GM23338 (cell line): ENCODE measurements at regions not wholly inside any gene's neighbourhood (a gene's known extent, or its start where the extent isn't known, plus 50 kb on each side); places are given as distances from the start of the nearest gene placed in this dataset.

Source experiments
- CREB1 ChIP-seq: fragments of 250-450 bp; sonication (Bioruptor Pico); IDR thresholded peaks from 2 replicates; pipeline ENCODE4 v1.5.0; 2020; ENCODE audit warnings: low read depth, mild to moderate bottlenecking, moderate library complexity
- EZH2 ChIP-seq: fragments of 200-600 bp; sonication (generic); IDR thresholded peaks from one replicate; pipeline ENCODE4 v1.8.0; 2017; ENCODE audit warnings: antibody characterized with exemption, mild to moderate bottlenecking, low read depth; ENCODE audit not compliant: unreplicated experiment
- EZH2phosphoT487 ChIP-seq: fragments of 200-600 bp; sonication (generic); IDR thresholded peaks from one replicate; pipeline ENCODE4 v1.8.1; 2018; ENCODE audit warnings: antibody characterized with exemption; ENCODE audit not compliant: unreplicated experiment
- JUNB ChIP-seq: IDR thresholded peaks from one replicate; pipeline ENCODE4 v1.6.1; 2016; ENCODE audit warnings: antibody characterized with exemption; ENCODE audit not compliant: unreplicated experiment
- POLR2AphosphoS5 ChIP-seq: IDR thresholded peaks from 2 replicates; pipeline ENCODE4 v1.6.1; 2016; ENCODE audit warnings: antibody characterized with exemption, low read depth
- STAT1 ChIP-seq: IDR thresholded peaks from one replicate; pipeline ENCODE4 v1.6.1; 2016; ENCODE audit warnings: antibody characterized with exemption; ENCODE audit not compliant: unreplicated experiment
- ZNF114 ChIP-seq: fragments of 250-450 bp; sonication (Bioruptor Pico); IDR thresholded peaks from 2 replicates; pipeline ENCODE4 v1.5.0; 2020; ENCODE audit warnings: mild to moderate bottlenecking, moderate library complexity
- ZNF331 ChIP-seq: fragments of 250-450 bp; sonication (Bioruptor Pico); IDR thresholded peaks from 2 replicates; pipeline ENCODE4 v1.5.0; 2020; ENCODE audit warnings: low read depth, mild to moderate bottlenecking, moderate library complexity
- TF ChIP-seq, protein P1 (sequence below), 2 experiments: fragments of 200-600 bp in 1 of 2; sonication (generic) in 1 of 2; conservative IDR thresholded peaks; 2 replicates each; pipeline versions ENCODE4 v1.5.1 to v1.6.1; 2016 to 2017; ENCODE audit warnings: antibody characterized with exemption in 2 of 2, low read depth in 2 of 2, mild to moderate bottlenecking in 2 of 2, moderate library complexity in 1 of 2
- TF ChIP-seq, protein P2 (sequence below): fragments of 250-450 bp; sonication (Bioruptor Pico); IDR thresholded peaks from 2 replicates; pipeline ENCODE4 v1.5.0; 2020; ENCODE audit warnings: mild to moderate bottlenecking, moderate library complexity
- TF ChIP-seq, protein P3 (sequence below): IDR thresholded peaks from one replicate; pipeline ENCODE4 v1.6.1; 2018; ENCODE audit warnings: antibody characterized with exemption; ENCODE audit not compliant: unreplicated experiment
- TF ChIP-seq, protein P4 (sequence below): IDR thresholded peaks from 2 replicates; pipeline ENCODE4 v1.6.1; 2016; ENCODE audit warnings: antibody characterized with exemption

DNA sequence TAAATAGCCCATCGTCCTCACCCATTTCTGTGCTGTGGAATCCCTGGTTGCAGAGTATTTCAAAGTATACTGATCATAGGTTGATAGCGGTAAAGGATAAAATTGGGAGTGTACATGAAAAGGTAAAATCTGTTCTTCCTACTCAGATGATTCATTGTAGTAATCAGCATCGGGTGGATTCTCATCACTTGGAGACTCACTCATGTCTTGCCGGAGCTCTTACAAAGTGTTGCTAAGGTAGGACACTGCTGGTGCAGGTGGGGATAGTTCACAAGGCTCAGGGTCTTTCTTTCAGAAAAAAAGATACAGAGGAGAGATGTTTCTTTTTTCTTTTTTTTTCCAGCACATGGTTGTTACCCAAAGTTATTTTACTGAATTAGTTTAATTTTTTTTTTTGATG lies 84.8 kb downstream of the MTNR1B start:
- TF ChIP-seq CREB1 (no peak), ZNF331 (no peak), POLR2AphosphoS5 (no peak), JUNB (no peak), STAT1 (no peak), EZH2 (no peak), EZH2phosphoT487 (no peak), ZNF114 (no peak)
- TF ChIP-seq, protein P1, sequence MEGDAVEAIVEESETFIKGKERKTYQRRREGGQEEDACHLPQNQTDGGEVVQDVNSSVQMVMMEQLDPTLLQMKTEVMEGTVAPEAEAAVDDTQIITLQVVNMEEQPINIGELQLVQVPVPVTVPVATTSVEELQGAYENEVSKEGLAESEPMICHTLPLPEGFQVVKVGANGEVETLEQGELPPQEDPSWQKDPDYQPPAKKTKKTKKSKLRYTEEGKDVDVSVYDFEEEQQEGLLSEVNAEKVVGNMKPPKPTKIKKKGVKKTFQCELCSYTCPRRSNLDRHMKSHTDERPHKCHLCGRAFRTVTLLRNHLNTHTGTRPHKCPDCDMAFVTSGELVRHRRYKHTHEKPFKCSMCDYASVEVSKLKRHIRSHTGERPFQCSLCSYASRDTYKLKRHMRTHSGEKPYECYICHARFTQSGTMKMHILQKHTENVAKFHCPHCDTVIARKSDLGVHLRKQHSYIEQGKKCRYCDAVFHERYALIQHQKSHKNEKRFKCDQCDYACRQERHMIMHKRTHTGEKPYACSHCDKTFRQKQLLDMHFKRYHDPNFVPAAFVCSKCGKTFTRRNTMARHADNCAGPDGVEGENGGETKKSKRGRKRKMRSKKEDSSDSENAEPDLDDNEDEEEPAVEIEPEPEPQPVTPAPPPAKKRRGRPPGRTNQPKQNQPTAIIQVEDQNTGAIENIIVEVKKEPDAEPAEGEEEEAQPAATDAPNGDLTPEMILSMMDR (conservative IDR thresholded peaks at IDR 0.05; ENCODE audit: low read depth in 2 of 2) = no peak
- TF ChIP-seq, protein P2, sequence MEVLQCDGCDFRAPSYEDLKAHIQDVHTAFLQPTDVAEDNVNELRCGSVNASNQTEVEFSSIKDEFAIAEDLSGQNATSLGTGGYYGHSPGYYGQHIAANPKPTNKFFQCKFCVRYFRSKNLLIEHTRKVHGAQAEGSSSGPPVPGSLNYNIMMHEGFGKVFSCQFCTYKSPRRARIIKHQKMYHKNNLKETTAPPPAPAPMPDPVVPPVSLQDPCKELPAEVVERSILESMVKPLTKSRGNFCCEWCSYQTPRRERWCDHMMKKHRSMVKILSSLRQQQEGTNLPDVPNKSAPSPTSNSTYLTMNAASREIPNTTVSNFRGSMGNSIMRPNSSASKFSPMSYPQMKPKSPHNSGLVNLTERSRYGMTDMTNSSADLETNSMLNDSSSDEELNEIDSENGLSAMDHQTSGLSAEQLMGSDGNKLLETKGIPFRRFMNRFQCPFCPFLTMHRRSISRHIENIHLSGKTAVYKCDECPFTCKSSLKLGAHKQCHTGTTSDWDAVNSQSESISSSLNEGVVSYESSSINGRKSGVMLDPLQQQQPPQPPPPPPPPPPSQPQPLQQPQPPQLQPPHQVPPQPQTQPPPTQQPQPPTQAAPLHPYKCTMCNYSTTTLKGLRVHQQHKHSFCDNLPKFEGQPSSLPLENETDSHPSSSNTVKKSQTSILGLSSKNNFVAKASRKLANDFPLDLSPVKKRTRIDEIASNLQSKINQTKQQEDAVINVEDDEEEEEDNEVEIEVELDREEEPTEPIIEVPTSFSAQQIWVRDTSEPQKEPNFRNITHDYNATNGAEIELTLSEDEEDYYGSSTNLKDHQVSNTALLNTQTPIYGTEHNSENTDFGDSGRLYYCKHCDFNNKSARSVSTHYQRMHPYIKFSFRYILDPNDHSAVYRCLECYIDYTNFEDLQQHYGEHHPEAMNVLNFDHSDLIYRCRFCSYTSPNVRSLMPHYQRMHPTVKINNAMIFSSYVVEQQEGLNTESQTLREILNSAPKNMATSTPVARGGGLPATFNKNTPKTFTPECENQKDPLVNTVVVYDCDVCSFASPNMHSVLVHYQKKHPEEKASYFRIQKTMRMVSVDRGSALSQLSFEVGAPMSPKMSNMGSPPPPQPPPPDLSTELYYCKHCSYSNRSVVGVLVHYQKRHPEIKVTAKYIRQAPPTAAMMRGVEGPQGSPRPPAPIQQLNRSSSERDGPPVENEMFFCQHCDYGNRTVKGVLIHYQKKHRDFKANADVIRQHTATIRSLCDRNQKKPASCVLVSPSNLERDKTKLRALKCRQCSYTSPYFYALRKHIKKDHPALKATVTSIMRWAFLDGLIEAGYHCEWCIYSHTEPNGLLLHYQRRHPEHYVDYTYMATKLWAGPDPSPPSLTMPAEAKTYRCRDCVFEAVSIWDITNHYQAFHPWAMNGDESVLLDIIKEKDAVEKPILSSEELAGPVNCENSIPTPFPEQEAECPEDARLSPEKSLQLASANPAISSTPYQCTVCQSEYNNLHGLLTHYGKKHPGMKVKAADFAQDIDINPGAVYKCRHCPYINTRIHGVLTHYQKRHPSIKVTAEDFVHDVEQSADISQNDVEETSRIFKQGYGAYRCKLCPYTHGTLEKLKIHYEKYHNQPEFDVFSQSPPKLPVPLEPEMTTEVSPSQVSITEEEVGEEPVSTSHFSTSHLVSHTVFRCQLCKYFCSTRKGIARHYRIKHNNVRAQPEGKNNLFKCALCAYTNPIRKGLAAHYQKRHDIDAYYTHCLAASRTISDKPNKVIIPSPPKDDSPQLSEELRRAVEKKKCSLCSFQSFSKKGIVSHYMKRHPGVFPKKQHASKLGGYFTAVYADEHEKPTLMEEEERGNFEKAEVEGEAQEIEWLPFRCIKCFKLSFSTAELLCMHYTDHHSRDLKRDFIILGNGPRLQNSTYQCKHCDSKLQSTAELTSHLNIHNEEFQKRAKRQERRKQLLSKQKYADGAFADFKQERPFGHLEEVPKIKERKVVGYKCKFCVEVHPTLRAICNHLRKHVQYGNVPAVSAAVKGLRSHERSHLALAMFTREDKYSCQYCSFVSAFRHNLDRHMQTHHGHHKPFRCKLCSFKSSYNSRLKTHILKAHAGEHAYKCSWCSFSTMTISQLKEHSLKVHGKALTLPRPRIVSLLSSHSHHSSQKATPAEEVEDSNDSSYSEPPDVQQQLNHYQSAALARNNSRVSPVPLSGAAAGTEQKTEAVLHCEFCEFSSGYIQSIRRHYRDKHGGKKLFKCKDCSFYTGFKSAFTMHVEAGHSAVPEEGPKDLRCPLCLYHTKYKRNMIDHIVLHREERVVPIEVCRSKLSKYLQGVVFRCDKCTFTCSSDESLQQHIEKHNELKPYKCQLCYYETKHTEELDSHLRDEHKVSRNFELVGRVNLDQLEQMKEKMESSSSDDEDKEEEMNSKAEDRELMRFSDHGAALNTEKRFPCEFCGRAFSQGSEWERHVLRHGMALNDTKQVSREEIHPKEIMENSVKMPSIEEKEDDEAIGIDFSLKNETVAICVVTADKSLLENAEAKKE (CRISPR knock-in tag) = no peak
- TF ChIP-seq, protein P3, sequence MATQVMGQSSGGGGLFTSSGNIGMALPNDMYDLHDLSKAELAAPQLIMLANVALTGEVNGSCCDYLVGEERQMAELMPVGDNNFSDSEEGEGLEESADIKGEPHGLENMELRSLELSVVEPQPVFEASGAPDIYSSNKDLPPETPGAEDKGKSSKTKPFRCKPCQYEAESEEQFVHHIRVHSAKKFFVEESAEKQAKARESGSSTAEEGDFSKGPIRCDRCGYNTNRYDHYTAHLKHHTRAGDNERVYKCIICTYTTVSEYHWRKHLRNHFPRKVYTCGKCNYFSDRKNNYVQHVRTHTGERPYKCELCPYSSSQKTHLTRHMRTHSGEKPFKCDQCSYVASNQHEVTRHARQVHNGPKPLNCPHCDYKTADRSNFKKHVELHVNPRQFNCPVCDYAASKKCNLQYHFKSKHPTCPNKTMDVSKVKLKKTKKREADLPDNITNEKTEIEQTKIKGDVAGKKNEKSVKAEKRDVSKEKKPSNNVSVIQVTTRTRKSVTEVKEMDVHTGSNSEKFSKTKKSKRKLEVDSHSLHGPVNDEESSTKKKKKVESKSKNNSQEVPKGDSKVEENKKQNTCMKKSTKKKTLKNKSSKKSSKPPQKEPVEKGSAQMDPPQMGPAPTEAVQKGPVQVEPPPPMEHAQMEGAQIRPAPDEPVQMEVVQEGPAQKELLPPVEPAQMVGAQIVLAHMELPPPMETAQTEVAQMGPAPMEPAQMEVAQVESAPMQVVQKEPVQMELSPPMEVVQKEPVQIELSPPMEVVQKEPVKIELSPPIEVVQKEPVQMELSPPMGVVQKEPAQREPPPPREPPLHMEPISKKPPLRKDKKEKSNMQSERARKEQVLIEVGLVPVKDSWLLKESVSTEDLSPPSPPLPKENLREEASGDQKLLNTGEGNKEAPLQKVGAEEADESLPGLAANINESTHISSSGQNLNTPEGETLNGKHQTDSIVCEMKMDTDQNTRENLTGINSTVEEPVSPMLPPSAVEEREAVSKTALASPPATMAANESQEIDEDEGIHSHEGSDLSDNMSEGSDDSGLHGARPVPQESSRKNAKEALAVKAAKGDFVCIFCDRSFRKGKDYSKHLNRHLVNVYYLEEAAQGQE = no peak
- TF ChIP-seq, protein P4, sequence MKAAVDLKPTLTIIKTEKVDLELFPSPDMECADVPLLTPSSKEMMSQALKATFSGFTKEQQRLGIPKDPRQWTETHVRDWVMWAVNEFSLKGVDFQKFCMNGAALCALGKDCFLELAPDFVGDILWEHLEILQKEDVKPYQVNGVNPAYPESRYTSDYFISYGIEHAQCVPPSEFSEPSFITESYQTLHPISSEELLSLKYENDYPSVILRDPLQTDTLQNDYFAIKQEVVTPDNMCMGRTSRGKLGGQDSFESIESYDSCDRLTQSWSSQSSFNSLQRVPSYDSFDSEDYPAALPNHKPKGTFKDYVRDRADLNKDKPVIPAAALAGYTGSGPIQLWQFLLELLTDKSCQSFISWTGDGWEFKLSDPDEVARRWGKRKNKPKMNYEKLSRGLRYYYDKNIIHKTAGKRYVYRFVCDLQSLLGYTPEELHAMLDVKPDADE = no peak
